Mesendoderm (in vitro differentiated cells): ENCODE measurements at regions not wholly inside any gene's neighbourhood (a gene's known extent, or its start where the extent isn't known, plus 50 kb on each side); places are given as distances from the start of the nearest gene placed in this dataset.
A peak's percentile ranks its signal among the peaks of the same experiment; 100 is the strongest.

Experiments used
- DNase-seq: peaks from one replicate; pipeline ENCODE4 v3.0.0; 2013
- H2AK5ac ChIP-seq: 2 replicates; pipeline ENCODE4 v1.6.1; 2013; ENCODE audit warnings: low read length, inconsistent platforms
- H2BK120ac ChIP-seq: 2 replicates; pipeline ENCODE4 v1.6.1; 2013; ENCODE audit warnings: low read depth, mild to moderate bottlenecking, low read length, moderate library complexity, mixed read lengths
- H2BK15ac ChIP-seq: replicated peaks from 2 replicates; pipeline ENCODE4 v1.6.1; 2013; ENCODE audit warnings: low read depth, mild to moderate bottlenecking, moderate library complexity
- H2BK5ac ChIP-seq: 2 replicates; pipeline ENCODE4 v1.6.1; 2013; ENCODE audit warnings: low read length, inconsistent platforms
- H3K18ac ChIP-seq: 2 replicates; pipeline ENCODE4 v1.6.1; 2013; ENCODE audit warnings: mild to moderate bottlenecking, low read length, mixed read lengths
- H3K23ac ChIP-seq: one replicate; pipeline ENCODE4 v1.6.1; 2013; ENCODE audit warnings: low read length
- H3K27ac ChIP-seq: 2 replicates; pipeline ENCODE4 v1.5.1; 2013; ENCODE audit warnings: low read depth, mild to moderate bottlenecking, inconsistent platforms, low read length, moderate library complexity
- H3K27me3 ChIP-seq: 2 replicates; pipeline ENCODE4 v1.6.1; 2013; ENCODE audit warnings: low read length, control low read depth, mild to moderate bottlenecking, inconsistent platforms; ENCODE audit not compliant: insufficient read depth, poor library complexity
- H3K36me3 ChIP-seq: 2 replicates; pipeline ENCODE4 v1.6.1; 2013; ENCODE audit warnings: low read length, inconsistent platforms; ENCODE audit not compliant: control insufficient read depth, insufficient read depth
- H3K4ac ChIP-seq: one replicate; pipeline ENCODE4 v1.6.1; 2013; ENCODE audit warnings: low read depth, mild to moderate bottlenecking, low read length, moderate library complexity
- H3K4me1 ChIP-seq: 2 replicates; pipeline ENCODE4 v1.6.1; 2013; ENCODE audit warnings: low read depth, low read length, inconsistent platforms; ENCODE audit not compliant: control insufficient read depth
- H3K4me2 ChIP-seq: 2 replicates; pipeline ENCODE4 v1.6.1; 2013; ENCODE audit warnings: low read length
- H3K4me3 ChIP-seq: 2 replicates; pipeline ENCODE4 v1.5.1; 2013; ENCODE audit warnings: mild to moderate bottlenecking, low read length
- H3K56ac ChIP-seq: one replicate; pipeline ENCODE4 v1.6.1; 2013; ENCODE audit warnings: low read length
- H3K79me1 ChIP-seq: 2 replicates; pipeline ENCODE4 v1.6.1; 2013; ENCODE audit warnings: low read length, inconsistent platforms
- H3K79me2 ChIP-seq: 2 replicates; pipeline ENCODE4 v1.6.1; 2013; ENCODE audit warnings: mild to moderate bottlenecking, low read length; ENCODE audit not compliant: control insufficient read depth, insufficient read depth
- H3K9ac ChIP-seq: 2 replicates; pipeline ENCODE4 v1.6.1; 2013; ENCODE audit warnings: low read length, inconsistent platforms
- H4K5ac ChIP-seq: one replicate; pipeline ENCODE4 v1.6.1; 2013; ENCODE audit warnings: low read length
- H4K8ac ChIP-seq: one replicate; pipeline ENCODE4 v1.6.1; 2013; ENCODE audit warnings: low read depth, mild to moderate bottlenecking, control low read depth, low read length, moderate library complexity
- WGBS: extraction: QIAGEN DNeasy Blood & Tissue Kit; methylation state at CpG from one replicate; pipeline ENCODE4 v1.1.7; 2013; ENCODE audit warnings: low lambda C conversion rate, missing lambda C conversion rate; ENCODE audit not compliant: insufficient coverage; ENCODE audit errors: extremely low coverage; 5-methylcytosine and 5-hydroxymethylcytosine counted together

GRCh38 chr17:34850964-34851363 lies 110.3 kb downstream of the CCT6B start:
- Histone ChIP-seq H3K9ac (no peak overlapping the region), H3K4me1 (no peaks in the 10 kb centered on the region)

GRCh38 chr17:34850023-34850422 lies 111.2 kb downstream of the CCT6B start:
- Histone ChIP-seq H3K4me3 (no peak overlapping the region), H3K27ac (no peak overlapping the region), H3K36me3 (no peaks in the 10 kb centered on the region), H3K56ac (no peak overlapping the region), H3K27me3 (no peaks in the 10 kb centered on the region), H4K8ac (no peak overlapping the region), H4K5ac (no peak overlapping the region), H3K4me1 (no peaks in the 10 kb centered on the region), H2AK5ac (no peak overlapping the region), H2BK120ac (no peak overlapping the region), H3K23ac (no peak overlapping the region), H3K18ac (no peak overlapping the region), H3K4me2 (no peak overlapping the region), H3K9ac (no peak overlapping the region), H2BK5ac (no peak overlapping the region), H3K4ac (no peak overlapping the region), H2BK15ac (no peak overlapping the region), H3K79me2 (no peaks in the 10 kb centered on the region), H3K79me1 (no peaks in the 10 kb centered on the region)
- WGBS = no CpG with 5 or more reads among the region's 4 CpGs
- DNase-seq = no peak

More at GRCh38 chr17:34850964-34851363, 110.3 kb downstream of the CCT6B start:
- no CpG with 5 or more reads among the region's 3 CpGs for WGBS
- H4K5ac ChIP-seq = no peak overlapping the region
- H3K27ac ChIP-seq = no peak overlapping the region
- H3K79me1 ChIP-seq = no peaks in the 10 kb centered on the region
- H2BK120ac ChIP-seq = no peak overlapping the region
- H3K4ac ChIP-seq = no peak overlapping the region
- H3K23ac ChIP-seq = no peak overlapping the region
- no peaks in the 10 kb centered on the region for H3K27me3 ChIP-seq
- no peak overlapping the region for H3K4me2 ChIP-seq
- H3K4me3 ChIP-seq = no peak overlapping the region
- no peaks in the 10 kb centered on the region for H3K36me3 ChIP-seq
- no peak overlapping the region for H2BK15ac ChIP-seq
- H3K79me2 ChIP-seq = no peaks in the 10 kb centered on the region
- H3K56ac ChIP-seq = no peak overlapping the region
- no peak overlapping the region for H2BK5ac ChIP-seq
- H3K18ac ChIP-seq = no peak overlapping the region
- H4K8ac ChIP-seq = no peak overlapping the region
- peak; percentile 60 for DNase-seq
- no peak overlapping the region for H2AK5ac ChIP-seq

- no peak overlapping the region for H3K27ac ChIP-seq
- no peaks in the 10 kb centered on the region for H3K79me2 ChIP-seq
- H3K79me1 ChIP-seq = no peaks in the 10 kb centered on the region
- no peak overlapping the region for H4K8ac ChIP-seq
- no peak overlapping the region for H3K4me2 ChIP-seq
- H3K18ac ChIP-seq = no peak overlapping the region
- H2BK120ac ChIP-seq = no peak overlapping the region
- no peak overlapping the region for H3K23ac ChIP-seq
- H3K27me3 ChIP-seq = no peaks in the 10 kb centered on the region
- no peak overlapping the region for H3K4ac ChIP-seq
- H2BK15ac ChIP-seq = no peak overlapping the region
- H2BK5ac ChIP-seq = no peak overlapping the region
- no peaks in the 10 kb centered on the region for H3K36me3 ChIP-seq
- no CpG with 5 or more reads among the region's 3 CpGs for WGBS
- DNase-seq = no peak
- no peak overlapping the region for H3K56ac ChIP-seq
- H3K9ac ChIP-seq = no peak overlapping the region
- H3K4me3 ChIP-seq = no peak overlapping the region
- no peak overlapping the region for H4K5ac ChIP-seq
- no peaks in the 10 kb centered on the region for H3K4me1 ChIP-seq
- H2AK5ac ChIP-seq = no peak overlapping the region
Observed at GRCh38 chr17:34847938-34848337, 113.3 kb downstream of the CCT6B start.

GRCh38 chr17:34845296-34845695 lies 116.0 kb downstream of the CCT6B start:
- no peak overlapping the region for H3K18ac ChIP-seq
- H3K27me3 ChIP-seq = no peaks in the 10 kb centered on the region
- no peak overlapping the region for H3K27ac ChIP-seq
- WGBS = no CpG with 5 or more reads among the region's 3 CpGs
- H3K9ac ChIP-seq = no peak overlapping the region
- no peak overlapping the region for H2BK120ac ChIP-seq
- no peak overlapping the region for H3K4me2 ChIP-seq
- DNase-seq = no peak
- no peak overlapping the region for H2BK15ac ChIP-seq
- H3K4me3 ChIP-seq = no peak overlapping the region
- H3K4me1 ChIP-seq = no peaks in the 10 kb centered on the region
- H3K79me1 ChIP-seq = no peaks in the 10 kb centered on the region
- H3K79me2 ChIP-seq = no peaks in the 10 kb centered on the region
- no peaks in the 10 kb centered on the region for H3K36me3 ChIP-seq
- no peak overlapping the region for H4K5ac ChIP-seq
- no peak overlapping the region for H2AK5ac ChIP-seq
- no peak overlapping the region for H3K23ac ChIP-seq
- no peak overlapping the region for H3K4ac ChIP-seq
- no peak overlapping the region for H3K56ac ChIP-seq
- no peak overlapping the region for H4K8ac ChIP-seq
- no peak overlapping the region for H2BK5ac ChIP-seq

- H3K27ac ChIP-seq = no peak overlapping the region
Observed at GRCh38 chr17:34843682-34844081, 117.6 kb downstream of the CCT6B start.

GRCh38 chr17:34842235-34842634 lies 119.0 kb downstream of the CCT6B start:
- no peak overlapping the region for H3K23ac ChIP-seq
- H3K27me3 ChIP-seq = no peaks in the 10 kb centered on the region
- H3K79me2 ChIP-seq = no peaks in the 10 kb centered on the region
- H3K9ac ChIP-seq = no peak overlapping the region
- no peak overlapping the region for H4K5ac ChIP-seq
- H3K4ac ChIP-seq = no peak overlapping the region
- DNase-seq = no peak
- no peak overlapping the region for H3K56ac ChIP-seq
- no CpG with 5 or more reads among the region's 5 CpGs for WGBS
- no peak overlapping the region for H4K8ac ChIP-seq
- no peaks in the 10 kb centered on the region for H3K4me1 ChIP-seq
- no peak overlapping the region for H3K27ac ChIP-seq
- H2BK15ac ChIP-seq = no peak overlapping the region
- H3K4me2 ChIP-seq = no peak overlapping the region
- H2BK120ac ChIP-seq = no peak overlapping the region
- H3K4me3 ChIP-seq = no peak overlapping the region
- no peaks in the 10 kb centered on the region for H3K36me3 ChIP-seq
- no peaks in the 10 kb centered on the region for H3K79me1 ChIP-seq
- no peak overlapping the region for H2BK5ac ChIP-seq
- no peak overlapping the region for H3K18ac ChIP-seq
- H2AK5ac ChIP-seq = no peak overlapping the region

More at GRCh38 chr17:34843682-34844081, 117.6 kb downstream of the CCT6B start:
- Histone ChIP-seq H4K5ac (no peak overlapping the region), H3K4me1 (no peaks in the 10 kb centered on the region), H3K9ac (no peak overlapping the region), H2AK5ac (no peak overlapping the region), H3K79me2 (no peaks in the 10 kb centered on the region), H3K4me2 (no peak overlapping the region), H3K36me3 (no peaks in the 10 kb centered on the region), H2BK15ac (no peak overlapping the region), H3K79me1 (no peaks in the 10 kb centered on the region), H3K27me3 (no peaks in the 10 kb centered on the region), H3K4me3 (no peak overlapping the region), H2BK5ac (no peak overlapping the region), H2BK120ac (no peak overlapping the region), H3K4ac (no peak overlapping the region), H3K56ac (no peak overlapping the region), H3K18ac (no peak overlapping the region), H3K23ac (no peak overlapping the region), H4K8ac (no peak overlapping the region)
- no peak for DNase-seq
- WGBS = no CpG with 5 or more reads among the region's 3 CpGs
